DMS153 treated with DMSO at 0.1 percent for 48 hours (cell line): ENCODE measurements at regions not wholly inside any gene's neighbourhood (a gene's known extent, or its start where the extent isn't known, plus 50 kb on each side); places are given as distances from the start of the nearest gene placed in this dataset.

Experiments
- DNase-seq: peaks from one replicate; lab custom pipeline; 2025; ENCODE audit not compliant: unreplicated experiment; lab: John Stamatoyannopoulos, UW

DNA sequence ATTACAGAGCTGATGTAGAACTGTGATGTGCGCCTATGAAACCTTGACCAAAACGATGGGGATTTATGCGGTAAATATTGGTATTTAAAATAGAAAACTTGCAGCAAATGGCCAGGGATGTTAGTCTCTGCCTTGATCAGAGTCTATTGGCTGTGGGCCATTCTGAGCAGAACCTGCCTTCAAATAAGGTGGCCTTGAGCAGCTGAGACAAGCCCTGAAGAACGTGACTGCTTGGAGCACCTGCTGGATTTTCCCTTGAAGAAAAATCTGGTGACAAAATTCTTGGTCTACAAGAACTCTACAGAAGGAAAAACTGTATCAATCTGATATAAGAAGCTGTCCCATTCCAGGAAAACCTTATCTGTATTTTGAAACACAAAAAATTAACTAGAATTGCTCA lies 820.1 kb upstream of the EPHA6 start:
- no peak for DNase-seq

DNA sequence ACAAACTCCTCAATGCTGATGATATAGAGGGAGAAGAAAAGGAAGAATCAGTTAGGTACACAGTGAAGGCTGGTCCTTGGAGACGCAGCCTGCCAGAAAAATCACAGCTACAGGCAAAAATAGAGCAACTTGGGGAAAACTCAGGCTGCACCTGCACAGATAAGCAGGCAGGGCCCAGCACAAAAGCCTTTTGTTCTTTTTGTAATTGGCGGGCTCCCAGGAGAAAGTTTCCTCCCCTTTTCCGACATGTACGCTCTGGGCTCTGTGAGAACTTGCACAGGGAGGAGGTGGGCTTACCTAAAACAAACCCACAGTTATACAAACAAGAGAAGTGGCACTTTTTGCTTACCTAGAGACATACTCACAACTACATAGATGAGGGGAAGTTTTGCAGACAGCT lies 813.4 kb upstream of the EPHA6 start:
- no peak for DNase-seq

DNA sequence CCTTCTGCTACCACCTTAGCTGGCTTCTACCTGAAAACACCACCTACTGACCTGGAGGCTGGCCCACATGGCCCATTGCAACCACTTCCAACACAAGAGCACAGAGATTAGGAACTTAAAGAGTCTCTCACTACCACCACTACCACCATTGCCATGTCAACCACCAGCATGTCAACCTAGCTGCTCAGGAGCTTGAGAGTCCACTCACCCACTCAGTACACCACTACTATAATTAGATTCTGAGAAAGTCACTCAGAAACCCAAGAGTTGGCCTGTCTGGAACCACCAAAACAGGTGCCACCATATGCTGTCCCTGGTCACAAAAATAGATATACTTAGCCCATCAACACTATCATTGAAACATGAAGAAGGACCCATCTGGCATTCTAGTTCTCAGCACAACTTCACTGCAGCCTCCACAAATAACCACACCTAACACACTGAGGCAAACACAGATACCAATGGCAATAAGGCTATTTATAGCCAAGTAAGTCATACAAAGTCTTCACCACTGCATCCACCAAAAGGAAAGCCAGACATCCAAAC lies 806.7 kb upstream of the EPHA6 start:
- DNase-seq, result no peak

DNA sequence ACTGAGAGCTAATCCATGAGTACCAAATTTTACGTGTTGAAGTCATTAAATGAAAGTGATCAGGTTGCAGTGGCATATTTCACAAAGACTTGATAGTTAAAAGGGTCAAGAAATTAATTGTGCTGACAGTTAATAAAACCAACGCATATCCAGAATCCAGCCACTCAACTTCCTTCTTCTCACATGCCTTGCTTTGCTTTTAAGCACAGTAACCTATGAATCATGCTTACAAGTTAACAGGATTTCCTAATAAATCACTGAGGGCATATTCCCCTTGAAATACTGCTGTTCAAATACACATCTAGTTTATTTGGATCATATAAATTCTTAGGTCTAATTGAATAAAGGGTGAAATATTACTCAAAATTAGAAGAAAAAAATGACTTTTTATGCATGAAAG lies 801.5 kb upstream of the EPHA6 start:
- DNase-seq, result no peak

DNA sequence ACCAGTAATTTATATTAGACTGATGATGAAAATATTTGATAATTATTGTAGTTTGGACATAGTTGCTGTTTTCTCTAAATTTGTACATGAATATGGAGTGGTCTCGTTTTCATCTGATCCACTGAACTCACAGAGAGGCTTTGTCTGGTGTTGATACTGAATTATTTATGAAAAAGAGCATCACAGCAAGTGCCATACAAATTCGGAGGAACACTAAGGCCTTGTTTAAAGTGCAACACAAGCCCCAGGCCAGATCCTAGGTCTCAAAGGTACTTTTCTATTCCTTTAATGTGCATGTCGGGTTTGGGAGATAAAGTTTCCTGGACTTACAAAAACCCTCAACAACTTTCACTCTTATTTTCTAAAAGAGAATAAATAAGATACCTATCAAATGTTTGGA lies 796.8 kb upstream of the EPHA6 start:
- DNase-seq, result no peak

DNA sequence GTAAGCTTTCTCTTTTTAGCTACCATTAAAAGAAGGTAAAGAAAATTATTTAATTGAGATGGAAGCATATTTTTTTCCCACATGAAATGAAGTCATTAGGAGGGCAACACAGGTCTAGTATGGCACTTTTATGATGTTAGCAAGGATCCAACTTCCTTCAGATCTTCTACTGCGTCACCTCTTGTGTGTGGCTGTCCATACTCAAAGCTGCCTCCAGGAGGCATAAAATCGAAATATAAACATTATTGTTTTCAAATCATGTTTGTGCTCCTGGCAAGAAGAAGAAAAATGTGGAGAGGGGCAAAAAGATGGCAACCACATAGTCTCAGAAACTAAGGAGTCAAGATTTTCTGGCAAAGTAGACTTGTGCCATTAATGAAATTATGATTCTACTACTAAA lies 791.7 kb upstream of the EPHA6 start:
- no peak for DNase-seq

DNA sequence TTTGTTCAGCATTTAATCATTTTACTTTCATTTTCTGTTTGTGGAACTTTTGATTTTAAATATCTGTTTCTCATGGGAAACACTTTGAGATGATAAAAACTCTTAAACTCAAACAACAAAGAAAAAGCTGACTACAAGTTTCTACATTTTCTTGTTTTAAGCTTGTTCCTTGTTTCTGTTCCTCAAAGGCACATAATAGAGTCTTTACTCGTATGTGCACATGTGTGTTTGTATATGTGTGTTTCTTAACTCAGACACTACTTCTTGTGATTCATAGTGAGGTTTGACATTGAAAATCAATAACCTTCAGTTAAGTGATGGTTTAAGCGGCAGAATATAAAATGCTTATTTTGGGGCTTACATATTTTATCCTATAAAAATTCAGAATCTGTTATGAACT lies 786.7 kb upstream of the EPHA6 start:
- no peak for DNase-seq

DNA sequence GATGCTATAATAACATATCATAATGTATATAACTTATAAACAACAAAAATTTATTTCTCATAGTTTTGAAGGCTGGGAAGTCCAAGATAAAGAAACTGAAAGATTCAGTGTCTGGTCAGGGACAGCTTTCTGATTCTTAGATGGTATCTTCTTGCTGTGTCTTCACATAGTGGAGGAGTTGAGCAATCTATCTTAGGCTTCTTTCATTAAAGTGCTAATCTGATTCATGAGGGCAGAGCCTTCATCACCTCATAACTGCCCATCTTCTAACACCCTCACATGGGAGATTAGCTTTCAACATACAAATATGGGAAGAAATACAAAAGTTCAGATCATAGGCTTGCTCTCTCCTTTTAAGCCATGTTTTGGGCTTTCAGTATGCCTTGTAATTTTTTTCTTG lies 774.8 kb upstream of the EPHA6 start:
- no peak for DNase-seq

DNA sequence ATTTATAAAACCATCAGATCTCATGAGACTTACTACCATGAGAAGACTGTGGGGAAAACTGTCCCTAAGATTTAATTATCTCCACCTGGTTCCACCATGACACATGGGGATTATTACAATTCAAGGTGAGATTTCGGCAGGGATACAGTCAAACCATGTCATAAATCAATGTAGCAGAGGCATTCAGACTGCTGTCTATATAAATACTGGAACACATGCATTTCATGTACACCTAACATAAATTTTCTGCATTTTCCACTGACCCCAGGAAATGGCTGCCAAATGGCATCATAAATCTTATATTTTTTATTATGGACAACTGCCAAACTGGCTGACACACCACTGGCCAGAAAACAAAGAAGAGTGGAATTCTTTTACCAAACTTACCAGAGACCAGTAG lies 755.1 kb upstream of the EPHA6 start:
- DNase-seq, result no peak

DNA sequence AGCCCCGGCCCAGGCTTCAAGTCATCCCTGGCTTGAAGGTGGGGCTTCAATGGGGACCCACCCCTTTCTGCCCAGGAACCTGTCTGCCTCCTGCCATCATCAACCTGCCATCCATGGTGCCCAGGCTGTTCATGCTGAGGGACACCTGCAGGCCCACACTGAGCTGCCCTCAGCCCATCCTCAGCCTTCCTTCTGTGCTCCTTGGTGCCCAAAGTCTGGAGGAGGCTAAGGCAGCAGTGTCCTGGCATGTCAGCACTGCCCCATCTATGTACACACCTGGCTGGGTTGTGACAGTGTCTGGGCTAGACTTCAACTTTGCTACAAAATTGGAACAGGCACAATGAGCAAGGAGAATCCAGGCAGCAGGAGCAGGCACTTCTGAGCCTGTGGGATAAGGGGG lies 745.3 kb upstream of the EPHA6 start:
- DNase-seq, result no peak

DNA sequence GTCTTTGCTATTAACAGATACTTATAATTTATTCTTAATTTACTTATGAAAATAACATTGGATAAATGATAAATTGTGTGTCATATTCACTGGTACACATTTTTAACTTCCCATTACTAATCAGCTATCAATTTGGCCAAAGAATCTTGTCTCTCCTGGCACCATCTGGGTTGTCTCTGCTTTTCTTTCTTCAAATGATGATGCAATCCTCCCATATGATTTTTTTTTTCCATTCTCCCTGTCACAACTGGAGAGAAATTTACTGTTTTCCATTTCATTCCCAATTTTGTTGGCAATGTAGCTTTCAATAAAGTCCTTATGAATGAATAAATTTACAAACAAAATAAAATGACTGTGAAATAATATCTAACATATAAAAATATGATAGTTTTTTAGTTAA lies 743.7 kb upstream of the EPHA6 start:
- DNase-seq, result no peak

DNA sequence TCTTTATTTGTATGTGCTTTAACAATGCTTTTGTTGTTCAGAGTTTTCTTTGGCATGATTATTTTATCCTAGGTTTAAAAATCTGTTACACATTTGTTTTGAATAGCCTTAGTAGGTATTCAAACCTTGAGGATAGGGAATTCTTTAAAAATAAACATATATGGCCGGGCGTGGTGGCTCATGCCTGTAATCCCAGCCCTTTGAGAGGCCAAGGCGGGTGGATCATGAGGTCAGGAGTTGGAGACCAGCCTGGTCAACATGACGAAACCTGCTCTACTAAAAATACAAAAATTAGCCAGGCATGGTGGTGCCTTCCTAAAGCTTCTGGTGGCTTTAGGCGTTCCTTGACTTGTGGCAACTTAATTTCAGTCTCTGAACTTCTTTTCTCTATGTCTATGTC lies 743.3 kb upstream of the EPHA6 start:
- no peak for DNase-seq

DNA sequence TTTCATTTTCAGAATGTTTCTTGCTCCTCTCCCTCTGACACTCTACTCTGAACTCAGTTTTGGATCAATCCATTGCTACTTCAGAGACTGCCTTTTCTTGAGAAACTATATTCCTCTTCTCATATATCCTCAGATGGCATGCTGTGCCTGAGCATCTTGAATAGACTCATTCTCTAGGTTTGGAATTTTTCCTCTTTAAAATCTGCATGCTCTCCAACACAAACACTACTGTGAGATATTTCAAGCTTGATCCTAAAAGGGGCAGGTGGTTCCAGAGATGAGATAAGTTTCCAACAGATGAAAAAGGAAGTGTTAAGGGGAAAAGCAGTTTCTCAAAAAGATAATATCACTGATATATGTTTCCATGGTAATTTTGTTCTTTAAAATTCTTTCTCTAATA lies 742.2 kb upstream of the EPHA6 start:
- no peak for DNase-seq

DNA sequence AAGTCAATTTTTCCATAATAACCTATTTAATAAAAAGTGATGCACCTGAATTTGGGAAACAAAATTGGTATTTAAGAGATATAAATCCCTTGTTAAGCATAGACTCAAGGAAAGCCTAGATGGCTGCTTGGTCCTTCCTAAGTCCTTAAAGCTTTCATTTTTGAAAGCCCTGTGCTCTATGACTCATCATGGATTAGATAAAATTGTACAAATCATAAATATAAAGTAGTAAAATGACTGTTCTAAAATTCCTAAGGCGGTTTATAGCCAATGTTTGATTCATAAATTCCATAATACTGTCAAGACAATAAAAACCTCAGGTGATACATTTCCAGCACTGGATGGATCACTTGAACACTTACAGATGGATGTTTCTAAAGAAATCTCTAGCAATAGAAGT lies 730.8 kb upstream of the EPHA6 start:
- no peak for DNase-seq

DNA sequence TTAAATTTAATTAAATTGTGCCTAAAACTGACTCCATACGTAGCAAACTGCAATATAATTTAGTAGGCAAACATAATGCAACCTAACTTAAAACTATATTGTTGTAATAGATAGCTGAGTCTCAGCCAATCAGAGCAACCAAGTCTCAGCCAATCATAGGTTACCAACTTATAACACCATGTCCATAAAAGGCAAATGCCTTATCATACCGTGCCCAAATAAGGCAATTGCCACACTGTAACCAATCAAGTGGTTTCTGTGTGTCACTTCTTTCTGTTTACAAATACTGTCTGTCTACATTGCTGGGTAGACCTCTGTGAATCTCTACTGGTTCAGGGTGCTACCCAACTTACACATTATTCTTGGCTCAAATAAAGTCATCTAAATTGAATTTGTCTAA lies 728.4 kb upstream of the EPHA6 start:
- DNase-seq, result no peak

DNA sequence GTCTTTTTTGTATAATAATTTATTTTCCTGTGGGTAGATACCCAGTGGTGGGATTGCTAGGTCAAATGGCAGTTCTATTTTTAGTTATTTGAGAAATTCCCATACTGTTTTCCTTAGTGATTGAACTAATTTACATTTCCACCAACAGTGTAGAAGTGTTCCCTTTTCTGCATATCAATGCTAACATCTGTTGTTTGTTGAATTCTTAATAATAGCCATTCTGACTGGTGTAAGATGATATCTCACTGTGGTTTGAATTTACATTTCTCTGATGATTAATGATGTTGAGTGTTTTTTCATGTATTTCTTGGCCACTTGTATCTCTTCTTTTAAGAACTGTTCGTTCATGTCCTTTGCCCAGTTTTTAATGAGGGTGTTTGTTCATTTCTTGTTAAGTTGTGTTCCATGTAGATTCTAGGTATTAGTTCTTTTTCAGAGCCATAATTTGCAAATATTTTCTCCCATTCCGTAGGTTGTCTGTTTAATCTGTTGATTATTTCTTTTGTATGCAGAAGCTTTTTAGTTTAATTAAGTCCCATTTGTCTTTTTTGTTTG lies 713.3 kb upstream of the EPHA6 start:
- no peak for DNase-seq

DNA sequence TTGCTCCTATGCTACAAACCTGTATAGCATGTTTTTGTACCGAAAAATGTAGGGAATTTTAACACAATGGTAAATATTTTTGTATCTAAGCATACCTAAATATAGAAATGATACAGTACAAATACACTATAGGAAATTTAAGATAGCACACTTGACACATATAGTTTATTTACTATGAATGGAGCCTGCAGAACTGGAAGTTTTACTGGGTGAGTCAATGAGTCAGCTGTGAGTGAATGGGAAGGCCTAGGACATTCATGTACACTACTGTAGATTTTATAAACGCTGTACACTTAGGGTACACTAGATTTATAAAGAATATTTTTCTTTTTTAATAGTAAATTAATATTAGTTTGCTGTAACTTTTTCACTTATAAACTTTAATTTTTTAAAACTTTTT lies 707.7 kb upstream of the EPHA6 start:
- no peak for DNase-seq
